SH-SY5Y (cell line): ENCODE measurements at regions not wholly inside any gene's neighbourhood (a gene's known extent, or its start where the extent isn't known, plus 50 kb on each side); places are given as distances from the start of the nearest gene placed in this dataset.

ENCODE experiments used
- GATA2 ChIP-seq: IDR thresholded peaks from 2 replicates; pipeline ENCODE4 v1.6.1; 2011; ENCODE audit warnings: mild to moderate bottlenecking, low read depth, low read length
- GATA3 ChIP-seq: IDR thresholded peaks from 2 replicates; pipeline ENCODE4 v1.6.1; 2011; ENCODE audit warnings: low read depth, mild to moderate bottlenecking, low read length, moderate library complexity

DNA sequence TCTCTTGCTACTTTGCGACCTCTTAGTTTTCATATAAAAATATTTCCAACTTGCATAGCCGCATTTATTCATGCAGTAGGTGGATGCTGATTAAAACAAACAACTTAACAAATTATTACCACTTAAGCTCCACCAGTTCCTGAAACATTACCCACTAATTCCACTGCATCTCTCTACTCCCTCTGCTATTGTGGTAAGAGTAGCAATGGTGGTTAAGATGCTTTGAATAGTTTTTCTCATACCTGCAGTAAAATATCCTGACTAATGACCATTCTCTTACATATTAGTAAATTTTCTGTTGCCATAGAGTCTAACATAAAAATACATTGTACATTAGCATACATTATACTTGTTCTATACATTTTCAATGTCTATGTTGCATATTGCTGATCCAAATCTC lies 397.6 kb upstream of the PLSCR5 start:
- no peak for TF ChIP-seq GATA2
- TF ChIP-seq GATA3 = no peak
